HCT116 (cell line): ENCODE measurements at regions not wholly inside any gene's neighbourhood (a gene's known extent, or its start where the extent isn't known, plus 50 kb on each side); places are given as distances from the start of the nearest gene placed in this dataset.

Experiments
- ATAC-seq: fragments of 200-7000 bp; cut with Tn5 transposase; 2 replicates; pipeline ENCODE4 v1.9.1; 2020; ENCODE audit warnings: mild to moderate bottlenecking, moderate library complexity
- BruUV-seq: library from RNA; stranded (reverse); fragments of 400-500 nt; replicated peaks from 2 replicates; lab custom pipeline; 2021; lab: Mats Ljungman, UMichigan
- CTCF ChIA-PET: fragments of 300-600 bp; sonication (Branson Sonifier 250); formaldehyde crosslinking; loops from one replicate; lab custom pipeline; 2021; ENCODE audit warnings: antibody characterized with exemption; lab: Charles Lee
- POLR2A ChIA-PET: fragments of 300-600, 350-600 bp; sonication (Branson Sonifier 250); formaldehyde crosslinking; loops from one replicate; lab custom pipeline; 2021; ENCODE audit warnings: antibody characterized with exemption; lab: Charles Lee
- RAD21 ChIA-PET, 2 experiments: fragments of 300-600 bp; sonication (Branson Sonifier 250); formaldehyde crosslinking; loops; one replicate each; lab custom pipeline; 2023; ENCODE audit warnings: low total read pairs in 2 of 2; ENCODE audit not compliant: uncharacterized antibody in 2 of 2, unreplicated experiment in 2 of 2, low non-redundant PET in 1 of 2; lab: Charles Lee
- DNase-seq: peaks from one replicate; pipeline ENCODE4 v3.0.0-alpha.2; 2010; ENCODE audit warnings: low read depth, low spot score
- H2AFZ ChIP-seq: fragments of 200-600 bp; shearing (Covaris generic), sonication (generic); 2 replicates; pipeline ENCODE4 v1.6.1; 2017; ENCODE audit warnings: low read depth, mixed run types, mixed read lengths, antibody characterized with exemption, low read length; ENCODE audit not compliant: poor library complexity, severe bottlenecking
- H3K27ac ChIP-seq: 2 replicates; pipeline ENCODE4 v1.5.1; 2012; ENCODE audit warnings: low read depth, low read length
- H3K27me3 ChIP-seq: fragments of 200-600 bp; sonication (generic); 2 replicates; pipeline ENCODE4 v1.6.1; 2016; ENCODE audit warnings: mixed run types, low read length, mixed read lengths; ENCODE audit not compliant: insufficient read depth
- H3K36me3 ChIP-seq, 2 experiments: fragments of 200-500 bp in 1 of 2; fragments of 200-600 bp in 1 of 2; sonication (Bioruptor generic) in 1 of 2; sonication (generic) in 1 of 2; 2 replicates each; pipeline versions ENCODE4 v1.5.1 to v1.6.1; 2014 to 2016; ENCODE audit warnings: low read length in 2 of 2, inconsistent platforms in 1 of 2, mixed read lengths in 1 of 2, mixed run types in 1 of 2; ENCODE audit not compliant: insufficient read depth in 2 of 2, control insufficient read depth in 1 of 2
- H3K4me1 ChIP-seq, 2 experiments: fragments of 200-600 bp in 1 of 2; sonication (generic) in 1 of 2; 2 replicates each; pipeline versions ENCODE4 v1.5.1 to v1.6.1; 2012 to 2017; ENCODE audit warnings: low read length in 2 of 2, inconsistent platforms in 1 of 2, mild to moderate bottlenecking in 1 of 2, mixed read lengths in 1 of 2, mixed run types in 1 of 2, moderate library complexity in 1 of 2; ENCODE audit not compliant: insufficient read depth in 2 of 2, control insufficient read depth in 1 of 2
- H3K4me2 ChIP-seq: fragments of 200-600 bp; sonication (generic); 2 replicates; pipeline ENCODE4 v1.6.1; 2017; ENCODE audit warnings: mixed run types, low read length, mixed read lengths
- H3K4me3 ChIP-seq, 2 experiments: fragments of 200-600 bp in 1 of 2; sonication (generic) in 1 of 2; replicated peaks in 1 of 2; 2 replicates each; pipeline ENCODE4 v1.5.1; 2011 to 2016; ENCODE audit warnings: low read length in 2 of 2, control low read depth in 1 of 2, low read depth in 1 of 2, mild to moderate bottlenecking in 1 of 2, mixed read lengths in 1 of 2, mixed run types in 1 of 2
- H3K79me2 ChIP-seq: fragments of 200-600 bp; sonication (generic); 2 replicates; pipeline ENCODE4 v1.6.1; 2017; ENCODE audit warnings: mild to moderate bottlenecking, mixed run types, low read length, moderate library complexity, mixed read lengths; ENCODE audit not compliant: insufficient read depth
- H3K9ac ChIP-seq: fragments of 200-600 bp; sonication (generic); 2 replicates; pipeline ENCODE4 v1.6.1; 2016; ENCODE audit warnings: low read length, mixed read lengths
- H3K9me2 ChIP-seq: fragments of 200-600 bp; sonication (generic), shearing (Covaris generic); 2 replicates; pipeline ENCODE4 v1.6.1; 2017; ENCODE audit warnings: mixed run types, mild to moderate bottlenecking, moderate library complexity; ENCODE audit not compliant: insufficient read depth
- H3K9me3 ChIP-seq, 2 experiments: fragments of 200-500 bp in 1 of 2; fragments of 200-600 bp in 1 of 2; sonication (Bioruptor generic) in 1 of 2; sonication (generic) in 1 of 2; 2 replicates each; pipeline ENCODE4 v1.6.1; 2014 to 2017; ENCODE audit warnings: low read length in 2 of 2, mixed read lengths in 2 of 2, inconsistent platforms in 1 of 2, low read depth in 1 of 2, mild to moderate bottlenecking in 1 of 2, mixed run types in 1 of 2, moderate library complexity in 1 of 2; ENCODE audit not compliant: control insufficient read depth in 1 of 2, insufficient read depth in 1 of 2
- H4K20me1 ChIP-seq: fragments of 200-600 bp; sonication (generic), shearing (Covaris generic); 2 replicates; pipeline ENCODE4 v1.6.1; 2017; ENCODE audit warnings: mixed run types, mild to moderate bottlenecking, moderate library complexity; ENCODE audit not compliant: insufficient read depth
- CBX3 ChIP-seq: IDR thresholded peaks from 2 replicates; pipeline ENCODE4 v1.6.1; 2012; ENCODE audit warnings: low read depth
- CEBPB ChIP-seq: IDR thresholded peaks from 2 replicates; pipeline ENCODE4 v1.6.1; 2012; ENCODE audit warnings: low read depth
- EGR1 ChIP-seq: IDR thresholded peaks from 2 replicates; pipeline ENCODE4 v1.6.1; 2012; ENCODE audit warnings: low read depth
- EZH2 ChIP-seq: fragments of 200-600 bp; sonication (generic); IDR thresholded peaks from 2 replicates; pipeline ENCODE4 v1.6.1; 2017; ENCODE audit warnings: antibody characterized with exemption, mixed run types
- EZH2phosphoT487 ChIP-seq: fragments of 200-600 bp; IDR thresholded peaks from 2 replicates; pipeline ENCODE4 v1.6.1; 2018; ENCODE audit warnings: antibody characterized with exemption, borderline replicate concordance
- JUND ChIP-seq: IDR thresholded peaks from 2 replicates; pipeline ENCODE4 v1.6.1; 2012
- POLR2A ChIP-seq: IDR thresholded peaks from 2 replicates; pipeline ENCODE4 v1.7.0; 2011; ENCODE audit warnings: borderline replicate concordance; ENCODE audit not compliant: insufficient read depth, insufficient read length; ENCODE audit errors: extremely low read depth
- SIN3A ChIP-seq: IDR thresholded peaks from 2 replicates; pipeline ENCODE4 v1.6.1; 2012; ENCODE audit warnings: low read depth
- SP1 ChIP-seq: IDR thresholded peaks from 2 replicates; pipeline ENCODE4 v1.6.1; 2012; ENCODE audit warnings: low read depth
- SRF ChIP-seq: IDR thresholded peaks from 2 replicates; pipeline ENCODE4 v1.6.1; 2012; ENCODE audit warnings: low read depth
- ZFX ChIP-seq: fragments of 450-650 bp; IDR thresholded peaks from 2 replicates; pipeline ENCODE4 v1.6.1; 2017
- ZNF274 ChIP-seq: fragments of 200-500 bp; sonication (Bioruptor generic); IDR thresholded peaks from 2 replicates; pipeline ENCODE4 v1.6.1; 2014; ENCODE audit warnings: mild to moderate bottlenecking, low read depth, low read length, inconsistent platforms
- intact Hi-C: fragments of 100-400 bp; cut with micrococcal nuclease; formaldehyde crosslinking; loops from 2 replicates; pipeline ENCODE4 v1.10.0; 2022
- TF ChIP-seq, protein P1 (sequence below): IDR thresholded peaks from 2 replicates; pipeline ENCODE4 v1.6.1; 2012
- TF ChIP-seq, protein P2 (sequence below): IDR thresholded peaks from 2 replicates; pipeline ENCODE4 v1.6.1; 2012

DNA sequence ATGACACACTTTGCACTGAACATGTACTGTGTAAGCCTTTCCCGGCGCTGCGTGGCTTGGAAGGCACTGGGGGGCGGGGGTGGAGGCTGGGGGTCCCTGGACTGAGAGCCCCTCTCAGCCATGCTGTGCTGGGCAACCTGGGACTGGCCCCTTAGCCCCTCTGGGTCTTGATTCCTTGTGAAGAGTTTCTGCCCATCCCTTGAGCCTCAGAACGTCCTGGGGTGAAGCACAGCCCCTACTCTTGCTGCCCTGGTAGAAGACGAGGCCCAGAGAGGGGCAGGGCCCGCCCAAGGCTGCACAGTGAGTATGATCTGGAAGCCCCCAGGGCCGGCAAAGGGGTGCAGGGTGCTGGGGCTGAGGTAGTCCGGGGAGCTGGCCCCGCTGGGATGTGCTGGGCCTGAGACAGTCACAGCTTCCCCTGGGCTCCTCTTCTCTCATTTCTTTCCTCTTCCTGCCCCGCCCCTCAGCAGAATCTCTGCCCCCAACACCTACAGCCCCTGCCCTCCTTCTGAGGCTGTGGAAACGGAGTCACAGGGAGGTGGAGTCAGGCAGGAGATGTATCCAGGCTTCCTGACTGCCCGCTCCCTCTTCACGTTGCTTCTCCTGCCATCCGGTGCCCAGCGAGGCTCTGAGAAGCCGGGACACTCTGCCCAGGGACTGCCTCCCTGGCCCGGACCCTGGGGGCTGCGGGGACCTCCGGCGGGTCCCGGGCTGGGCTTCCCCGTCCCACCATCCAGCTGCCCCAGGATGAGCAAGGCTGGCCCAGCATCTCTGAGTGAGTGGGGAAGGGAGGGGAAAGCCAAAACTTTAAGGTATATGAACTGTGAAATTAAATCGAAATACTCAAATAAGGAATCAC, 60.5 kb downstream of the UNCX start:
- H3K9me3 ChIP-seq = no peaks in the 10 kb centered on the region
- no TSS peak for BruUV-seq
- TF ChIP-seq SIN3A = no peak
- TF ChIP-seq, protein P1, sequence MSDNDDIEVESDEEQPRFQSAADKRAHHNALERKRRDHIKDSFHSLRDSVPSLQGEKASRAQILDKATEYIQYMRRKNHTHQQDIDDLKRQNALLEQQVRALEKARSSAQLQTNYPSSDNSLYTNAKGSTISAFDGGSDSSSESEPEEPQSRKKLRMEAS = no peak
- no peak for TF ChIP-seq ZNF274
- no peak for TF ChIP-seq JUND
- TF ChIP-seq EZH2phosphoT487 = no peak
- no peak for ATAC-seq
- no peak overlapping the region for H3K4me3 ChIP-seq
- H3K36me3 ChIP-seq = no peaks in the 10 kb centered on the region
- H3K27me3 ChIP-seq = no peaks in the 10 kb centered on the region
- H3K27ac ChIP-seq = no peak overlapping the region
- ChIA-PET POLR2A (no interaction called here), RAD21 (no interaction called here), CTCF (no interaction called here)
- H3K9ac ChIP-seq = no peak overlapping the region
- intact Hi-C loops = no loop called here
- no peak overlapping the region for H2AFZ ChIP-seq
- no peak for DNase-seq
- H3K79me2 ChIP-seq = no peaks in the 10 kb centered on the region
- H3K9me2 ChIP-seq = no peaks in the 10 kb centered on the region
- H3K4me1 ChIP-seq = peaks cover 0 to 6% of the 10 kb centered on the region in 2 experiments; a peak in 1 of 4 replicates
- no peak overlapping the region for H3K4me2 ChIP-seq
- no peaks in the 10 kb centered on the region for H4K20me1 ChIP-seq

DNA sequence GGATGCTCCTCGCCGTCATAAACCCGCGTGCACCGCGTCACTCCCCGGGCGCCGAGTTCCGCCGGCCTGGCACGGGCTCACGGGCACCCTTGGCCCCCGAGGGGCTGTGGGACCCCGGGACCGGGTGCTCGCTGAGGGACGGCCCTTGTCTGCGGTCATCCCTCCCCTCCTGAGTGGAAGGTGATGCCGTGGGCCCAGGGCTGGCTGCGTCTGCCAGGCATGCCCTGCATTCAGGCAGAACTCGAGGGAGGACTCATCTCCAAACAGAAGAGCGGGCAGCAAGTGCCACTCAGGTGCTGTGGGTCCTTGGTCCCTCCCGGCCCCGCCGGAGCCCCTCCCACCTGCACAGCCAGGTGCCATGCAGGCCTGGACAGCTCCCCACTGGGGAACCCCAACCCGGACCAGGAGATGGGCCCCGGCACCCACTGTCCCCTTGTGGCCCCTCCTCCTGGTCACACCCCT, 61.3 kb downstream of the UNCX start:
- ChIA-PET POLR2A (no interaction called here), RAD21 (no interaction called here), CTCF (no interaction called here)
- Histone ChIP-seq H3K36me3 (no peaks in the 10 kb centered on the region), H3K4me1 (peaks cover 0 to 6% of the 10 kb centered on the region in 2 experiments; a peak in 1 of 4 replicates), H3K27ac (no peak overlapping the region), H3K4me2 (no peak overlapping the region), H2AFZ (no peak overlapping the region), H3K9me3 (no peaks in the 10 kb centered on the region), H3K9me2 (no peaks in the 10 kb centered on the region), H3K79me2 (no peaks in the 10 kb centered on the region), H3K9ac (no peak overlapping the region), H3K27me3 (no peaks in the 10 kb centered on the region), H4K20me1 (no peaks in the 10 kb centered on the region), H3K4me3 (no peak overlapping the region)
- intact Hi-C loops = no loop called here
- TF ChIP-seq EGR1 (no peak), EZH2 (no peak), ZFX (no peak), SRF (no peak), JUND (no peak), POLR2A (no peak), CEBPB (no peak), SIN3A (no peak), SP1 (no peak), CBX3 (no peak)
- TF ChIP-seq, protein P2, sequence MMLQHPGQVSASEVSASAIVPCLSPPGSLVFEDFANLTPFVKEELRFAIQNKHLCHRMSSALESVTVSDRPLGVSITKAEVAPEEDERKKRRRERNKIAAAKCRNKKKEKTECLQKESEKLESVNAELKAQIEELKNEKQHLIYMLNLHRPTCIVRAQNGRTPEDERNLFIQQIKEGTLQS = no peak
- TF ChIP-seq, protein P1 = no peak
- ATAC-seq = no peak
- no peak for DNase-seq
- BruUV-seq = no TSS peak
